ENCODE measurements at regions not wholly inside any gene's neighbourhood (a gene's known extent, or its start where the extent isn't known, plus 50 kb on each side); places are given as distances from the start of the nearest gene placed in this dataset.

DNA sequence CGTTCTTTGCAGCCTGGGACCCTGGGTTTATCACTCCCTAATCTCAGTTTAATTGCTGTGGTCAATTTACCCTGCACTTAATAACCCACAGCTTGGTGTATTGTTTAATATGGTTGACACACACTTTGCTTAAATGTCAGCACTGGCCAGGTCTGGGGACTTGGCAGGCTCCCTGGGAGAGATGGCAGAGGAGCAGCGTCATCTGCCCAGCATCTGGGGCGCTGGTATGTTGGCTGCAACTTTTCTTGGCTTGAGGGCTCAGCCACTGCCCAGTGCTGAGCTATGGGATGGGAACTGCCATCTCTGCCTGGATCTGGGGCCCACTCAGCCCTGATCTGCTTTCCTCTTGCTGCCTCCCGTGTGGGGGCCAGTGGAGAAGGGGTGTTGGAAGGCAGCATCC lies 115.7 kb upstream of the IRX3 start:
- TF ChIP-seq SIN3A (IDR thresholded peaks at IDR 0.05; ENCODE audit: borderline replicate concordance, insufficient read depth, low read length) (no peak), POLR2AphosphoS5 (IDR thresholded peaks at IDR 0.05; ENCODE audit: low read depth, low read length) (no peak)
- TF ChIP-seq, protein P1, sequence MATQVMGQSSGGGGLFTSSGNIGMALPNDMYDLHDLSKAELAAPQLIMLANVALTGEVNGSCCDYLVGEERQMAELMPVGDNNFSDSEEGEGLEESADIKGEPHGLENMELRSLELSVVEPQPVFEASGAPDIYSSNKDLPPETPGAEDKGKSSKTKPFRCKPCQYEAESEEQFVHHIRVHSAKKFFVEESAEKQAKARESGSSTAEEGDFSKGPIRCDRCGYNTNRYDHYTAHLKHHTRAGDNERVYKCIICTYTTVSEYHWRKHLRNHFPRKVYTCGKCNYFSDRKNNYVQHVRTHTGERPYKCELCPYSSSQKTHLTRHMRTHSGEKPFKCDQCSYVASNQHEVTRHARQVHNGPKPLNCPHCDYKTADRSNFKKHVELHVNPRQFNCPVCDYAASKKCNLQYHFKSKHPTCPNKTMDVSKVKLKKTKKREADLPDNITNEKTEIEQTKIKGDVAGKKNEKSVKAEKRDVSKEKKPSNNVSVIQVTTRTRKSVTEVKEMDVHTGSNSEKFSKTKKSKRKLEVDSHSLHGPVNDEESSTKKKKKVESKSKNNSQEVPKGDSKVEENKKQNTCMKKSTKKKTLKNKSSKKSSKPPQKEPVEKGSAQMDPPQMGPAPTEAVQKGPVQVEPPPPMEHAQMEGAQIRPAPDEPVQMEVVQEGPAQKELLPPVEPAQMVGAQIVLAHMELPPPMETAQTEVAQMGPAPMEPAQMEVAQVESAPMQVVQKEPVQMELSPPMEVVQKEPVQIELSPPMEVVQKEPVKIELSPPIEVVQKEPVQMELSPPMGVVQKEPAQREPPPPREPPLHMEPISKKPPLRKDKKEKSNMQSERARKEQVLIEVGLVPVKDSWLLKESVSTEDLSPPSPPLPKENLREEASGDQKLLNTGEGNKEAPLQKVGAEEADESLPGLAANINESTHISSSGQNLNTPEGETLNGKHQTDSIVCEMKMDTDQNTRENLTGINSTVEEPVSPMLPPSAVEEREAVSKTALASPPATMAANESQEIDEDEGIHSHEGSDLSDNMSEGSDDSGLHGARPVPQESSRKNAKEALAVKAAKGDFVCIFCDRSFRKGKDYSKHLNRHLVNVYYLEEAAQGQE (IDR thresholded peaks at IDR 0.05; ENCODE audit: insufficient read depth in 1 of 2, low read depth in 2 of 2, low read length in 2 of 2) = no peak
